HG03520 (cell line): ENCODE measurements at regions not wholly inside any gene's neighbourhood (a gene's known extent, or its start where the extent isn't known, plus 50 kb on each side); places are given as distances from the start of the nearest gene placed in this dataset.
"Not testable (repeated sequence)": the region's sequence is repeated elsewhere in the genome, so short reads cannot be mapped to it uniquely, and the experiment has no call there.

Source experiments
- ATAC-seq: cut with Tn5 transposase; IDR thresholded peaks from one replicate; pipeline ENCODE4 v1.9.1; 2021; ENCODE audit warnings: mild to moderate bottlenecking, moderate library complexity; ENCODE audit not compliant: unreplicated experiment

- ATAC-seq = no peak
Observed at GRCh38 chr10:123221418-123221817, 67.2 kb downstream of the BUB3 start.

GRCh38 chr10:123222832-123223231 lies 68.6 kb downstream of the BUB3 start:
- no peak for ATAC-seq

- ATAC-seq = no peak
Observed at GRCh38 chr10:123227706-123228105, 73.5 kb downstream of the BUB3 start.

GRCh38 chr10:123229927-123230630 lies 75.9 kb downstream of the BUB3 start:
- no peak for ATAC-seq

- not testable (repeated sequence) for ATAC-seq
Observed at GRCh38 chr10:123232879-123233278, 78.7 kb downstream of the BUB3 start.

GRCh38 chr10:123235014-123235413 lies 80.8 kb downstream of the BUB3 start:
- ATAC-seq = not testable (repeated sequence)

- ATAC-seq = no peak
Observed at GRCh38 chr10:123236126-123236525, 81.9 kb downstream of the BUB3 start.

GRCh38 chr10:123240250-123240649 lies 86.0 kb downstream of the BUB3 start:
- no peak for ATAC-seq

- ATAC-seq = no peak
Observed at GRCh38 chr10:123240776-123241175, 86.6 kb downstream of the BUB3 start.

GRCh38 chr10:123241391-123242141 lies 87.4 kb downstream of the BUB3 start:
- ATAC-seq = no peak

- ATAC-seq = no peak
Observed at GRCh38 chr10:123244747-123245146, 90.5 kb downstream of the BUB3 start.

GRCh38 chr10:123245264-123245663 lies 91.1 kb downstream of the BUB3 start:
- no peak for ATAC-seq

- no peak for ATAC-seq
Observed at GRCh38 chr10:123249894-123250293, 95.7 kb downstream of the BUB3 start.

GRCh38 chr10:123250640-123251039 lies 96.4 kb downstream of the BUB3 start:
- ATAC-seq = no peak

GRCh38 chr10:123252779-123253178 lies 98.6 kb downstream of the BUB3 start:
- ATAC-seq = no peak

GRCh38 chr10:123254343-123254742 lies 100.1 kb downstream of the BUB3 start:
- ATAC-seq = not testable (repeated sequence)

GRCh38 chr10:123257904-123258456 lies 103.8 kb downstream of the BUB3 start:
- ATAC-seq = no peak

GRCh38 chr10:123259081-123259480 lies 104.9 kb downstream of the BUB3 start:
- ATAC-seq = no peak

GRCh38 chr10:123259791-123260190 lies 105.6 kb downstream of the BUB3 start:
- ATAC-seq = no peak

GRCh38 chr10:123262456-123262855 lies 108.3 kb downstream of the BUB3 start:
- no peak for ATAC-seq

GRCh38 chr10:123266971-123267370 lies 112.8 kb downstream of the BUB3 start:
- no peak for ATAC-seq

GRCh38 chr10:123269017-123269552 lies 114.9 kb downstream of the BUB3 start:
- no peak for ATAC-seq
